ENCODE measurements at regions not wholly inside any gene's neighbourhood (a gene's known extent, or its start where the extent isn't known, plus 50 kb on each side); places are given as distances from the start of the nearest gene placed in this dataset.
"Not testable (repeated sequence)": the region's sequence is repeated elsewhere in the genome, so short reads cannot be mapped to it uniquely, and the experiment has no call there.

- not testable (repeated sequence) for H3K4me1 ChIP-seq; H3K36me3 ChIP-seq; H3K9me3 ChIP-seq; DNase-seq (ENCODE audit: low spot score); H3K4me3 ChIP-seq; H3K27ac ChIP-seq; H3K27me3 ChIP-seq
Observed at GRCh38 chr14:19173188-19173587, 206.0 kb downstream of the POTEM start.

- not testable (repeated sequence) for H3K36me3 ChIP-seq; H3K9me3 ChIP-seq; H3K4me3 ChIP-seq; DNase-seq (ENCODE audit: low spot score); H3K27ac ChIP-seq; H3K4me1 ChIP-seq; H3K27me3 ChIP-seq
Observed at GRCh38 chr14:19177435-19177834, 210.2 kb downstream of the POTEM start.

DNA sequence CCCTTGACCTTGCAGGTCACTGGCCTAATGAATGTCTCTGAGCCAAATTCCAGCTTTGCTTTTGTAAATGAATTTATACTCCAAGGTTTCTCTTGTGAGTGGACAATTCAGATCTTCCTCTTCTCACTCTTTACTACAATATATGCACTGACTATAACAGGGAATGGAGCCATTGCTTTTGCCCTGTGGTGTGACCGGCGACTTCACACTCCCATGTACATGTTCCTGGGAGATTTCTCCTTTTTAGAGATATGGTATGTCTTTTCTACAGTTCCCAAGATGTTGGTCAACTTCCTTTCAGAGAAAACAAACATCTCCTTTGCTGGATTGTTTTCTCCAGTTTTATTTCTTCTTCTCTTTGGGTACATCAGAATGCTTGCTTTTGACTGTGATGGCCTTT, 213.1 kb downstream of the POTEM start:
- not testable (repeated sequence) for H3K27me3 ChIP-seq; H3K4me1 ChIP-seq; H3K36me3 ChIP-seq; DNase-seq (ENCODE audit: low spot score); H3K27ac ChIP-seq; H3K9me3 ChIP-seq; H3K4me3 ChIP-seq

DNA sequence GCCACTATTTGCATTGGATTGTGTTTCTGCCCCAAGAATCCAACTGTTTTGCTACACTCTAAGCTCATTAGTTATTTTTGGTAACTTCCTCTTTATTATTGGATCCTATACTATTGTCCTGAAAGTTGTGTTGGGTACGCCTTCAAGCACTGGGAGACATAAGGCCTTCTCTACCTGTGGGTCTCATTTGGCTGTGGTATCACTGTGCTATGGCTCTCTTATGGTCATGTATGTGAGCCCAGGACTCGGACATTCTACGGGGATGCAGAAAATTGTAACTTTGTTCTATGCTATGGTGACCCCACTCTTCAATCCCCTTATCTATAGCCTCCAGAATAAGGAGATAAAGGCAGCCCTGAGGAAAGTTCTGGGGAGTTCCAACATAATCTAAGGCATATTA, 213.6 kb downstream of the POTEM start:
- H3K36me3 ChIP-seq; DNase-seq (ENCODE audit: low spot score); H3K27ac ChIP-seq; H3K4me3 ChIP-seq; H3K9me3 ChIP-seq; H3K4me1 ChIP-seq; H3K27me3 ChIP-seq: not testable (repeated sequence)

DNA sequence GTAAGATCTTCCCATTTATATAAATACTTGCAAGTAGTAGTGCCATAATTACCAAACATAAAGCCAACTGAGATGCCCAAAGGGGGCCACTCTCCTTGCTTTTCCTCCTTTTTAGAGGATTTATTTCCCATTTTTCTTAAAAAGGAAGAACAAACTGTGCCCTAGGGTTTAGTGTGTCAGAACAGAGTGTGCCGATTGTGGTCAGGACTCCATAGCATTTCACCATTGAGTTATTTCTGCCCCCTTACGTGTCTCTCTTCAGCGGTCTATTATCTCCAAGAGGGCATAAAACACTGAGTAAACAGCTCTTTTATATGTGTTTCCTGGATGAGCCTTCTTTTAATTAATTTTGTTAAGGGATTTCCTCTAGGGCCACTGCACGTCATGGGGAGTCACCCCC, 227.9 kb downstream of the POTEM start:
- H3K4me1 ChIP-seq; DNase-seq (ENCODE audit: low spot score); H3K36me3 ChIP-seq; H3K27ac ChIP-seq; H3K4me3 ChIP-seq; H3K9me3 ChIP-seq; H3K27me3 ChIP-seq: not testable (repeated sequence)

GRCh38 chr14:19197488-19198234, 230.4 kb downstream of the POTEM start:
- H3K4me1 ChIP-seq; H3K27me3 ChIP-seq; H3K36me3 ChIP-seq; H3K4me3 ChIP-seq; H3K9me3 ChIP-seq; H3K27ac ChIP-seq; DNase-seq (ENCODE audit: low spot score): not testable (repeated sequence)

DNA sequence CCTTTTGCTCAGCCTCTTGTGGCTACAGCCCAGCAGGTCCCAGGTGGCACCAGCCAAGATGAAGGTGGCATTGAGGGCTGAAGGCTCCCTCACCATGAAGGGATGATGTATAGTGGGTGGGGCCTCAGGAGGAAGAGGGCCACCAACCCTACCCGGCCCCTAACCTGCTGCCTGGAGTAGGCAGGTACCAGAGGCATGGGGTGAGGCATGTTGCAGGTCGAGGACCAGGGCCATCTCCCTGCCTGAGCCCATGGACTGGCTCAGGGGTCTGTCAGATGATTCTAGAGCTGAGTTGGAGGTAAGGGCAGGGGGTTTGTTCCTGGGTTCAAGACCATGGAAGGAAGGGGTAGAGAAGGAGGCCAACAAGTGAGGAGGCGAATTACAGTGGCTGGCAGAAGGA, 231.1 kb downstream of the POTEM start:
- not testable (repeated sequence) for H3K36me3 ChIP-seq, H3K9me3 ChIP-seq

GRCh38 chr14:19201394-19202052, 232.6 kb downstream of the POTEG start:
- not testable (repeated sequence) for H3K36me3 ChIP-seq; H3K4me1 ChIP-seq; H3K27ac ChIP-seq; H3K4me3 ChIP-seq; DNase-seq (ENCODE audit: low spot score); H3K27me3 ChIP-seq; H3K9me3 ChIP-seq

More for the DNA sequence above, 231.1 kb downstream of the POTEM start:
- H3K4me1 ChIP-seq; DNase-seq (ENCODE audit: low spot score); H3K27me3 ChIP-seq; H3K4me3 ChIP-seq; H3K27ac ChIP-seq: not testable (repeated sequence)

- DNase-seq (ENCODE audit: low spot score); H3K9me3 ChIP-seq; H3K27me3 ChIP-seq; H3K4me3 ChIP-seq; H3K4me1 ChIP-seq; H3K27ac ChIP-seq; H3K36me3 ChIP-seq: not testable (repeated sequence)
Observed at GRCh38 chr14:19202053-19202442, 232.1 kb downstream of the POTEG start.

- not testable (repeated sequence) for H3K27me3 ChIP-seq; H3K36me3 ChIP-seq; H3K9me3 ChIP-seq; H3K27ac ChIP-seq; H3K4me1 ChIP-seq; DNase-seq (ENCODE audit: low spot score); H3K4me3 ChIP-seq
Observed at GRCh38 chr14:19203250-19203972, 230.7 kb downstream of the POTEG start.

DNA sequence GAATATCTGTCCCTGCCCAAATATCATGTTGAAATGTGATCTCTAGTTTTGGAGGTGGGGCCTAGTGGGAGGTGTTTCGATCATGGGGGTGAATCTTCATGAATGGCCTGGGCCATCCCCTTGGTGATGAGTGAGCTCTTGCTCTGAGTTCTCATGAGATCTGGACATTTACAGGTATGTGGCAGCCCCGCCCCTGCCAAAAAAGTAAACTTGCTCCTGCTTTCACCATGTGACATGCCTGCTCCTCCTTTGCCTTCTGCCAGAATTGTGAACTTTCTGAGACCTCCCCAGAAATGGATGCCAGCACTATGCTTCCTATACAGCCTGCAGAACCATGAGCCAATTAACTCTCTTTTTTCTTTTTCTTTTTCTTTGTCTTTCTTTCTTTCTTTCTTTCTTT, 229.3 kb downstream of the POTEG start:
- H3K9me3 ChIP-seq; H3K4me3 ChIP-seq; H3K27me3 ChIP-seq; H3K36me3 ChIP-seq; DNase-seq (ENCODE audit: low spot score); H3K27ac ChIP-seq; H3K4me1 ChIP-seq: not testable (repeated sequence)

DNA sequence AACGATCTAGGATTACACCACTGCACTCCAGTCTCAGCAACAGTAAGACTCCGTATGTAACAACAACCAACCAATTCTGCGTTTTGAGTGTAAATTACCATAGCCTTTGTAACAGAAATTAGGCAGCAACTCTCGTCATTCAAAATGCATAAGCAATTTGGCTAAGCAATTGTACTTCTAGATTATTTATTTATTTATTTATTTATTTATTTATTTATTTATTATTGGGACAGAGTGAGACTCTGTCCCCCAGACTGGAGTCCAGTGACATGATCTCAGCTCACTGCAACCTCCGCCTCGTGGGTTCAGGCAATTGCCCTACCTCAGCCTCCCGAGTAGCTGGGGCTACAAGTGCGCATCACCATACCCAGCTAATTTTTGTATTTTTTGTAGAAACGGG, 217.7 kb downstream of the POTEG start:
- H3K36me3 ChIP-seq; DNase-seq (ENCODE audit: low spot score); H3K4me1 ChIP-seq; H3K27ac ChIP-seq; H3K4me3 ChIP-seq; H3K27me3 ChIP-seq; H3K9me3 ChIP-seq: not testable (repeated sequence)

GRCh38 chr14:19219423-19219822, 214.7 kb downstream of the POTEG start:
- not testable (repeated sequence) for H3K27ac ChIP-seq; H3K9me3 ChIP-seq; H3K4me1 ChIP-seq; H3K36me3 ChIP-seq; DNase-seq (ENCODE audit: low spot score); H3K4me3 ChIP-seq; H3K27me3 ChIP-seq

DNA sequence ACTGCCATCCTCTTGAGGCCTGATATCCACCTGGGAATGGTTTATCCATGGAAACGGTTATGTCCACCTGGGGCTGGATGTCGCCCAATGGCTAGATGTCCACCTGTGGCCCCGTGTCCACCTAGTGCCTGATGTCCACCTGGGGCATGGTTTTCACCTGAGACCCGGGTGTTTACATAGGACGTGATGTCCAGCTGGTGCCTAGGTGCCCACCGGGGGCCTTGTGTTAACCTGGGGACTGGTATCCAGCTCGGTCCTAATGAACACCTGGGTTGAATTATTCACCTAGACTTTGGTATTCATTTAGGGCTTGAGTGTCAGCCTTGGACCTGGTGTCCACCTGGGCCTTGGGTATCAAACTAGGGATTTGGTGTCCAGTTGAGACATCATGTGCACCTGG, 202.7 kb downstream of the POTEG start:
- not testable (repeated sequence) for H3K27me3 ChIP-seq; DNase-seq (ENCODE audit: low spot score); H3K9me3 ChIP-seq; H3K27ac ChIP-seq; H3K36me3 ChIP-seq; H3K4me1 ChIP-seq; H3K4me3 ChIP-seq

- H3K4me1 ChIP-seq, H3K36me3 ChIP-seq: not testable (repeated sequence)
Observed at GRCh38 chr14:19234059-19234458, 200.1 kb downstream of the POTEG start.

More at GRCh38 chr14:19234059-19234458, 200.1 kb downstream of the POTEG start:
- not testable (repeated sequence) for H3K4me3 ChIP-seq; H3K27ac ChIP-seq; H3K27me3 ChIP-seq; DNase-seq (ENCODE audit: low spot score); H3K9me3 ChIP-seq

Measured in right atrium auricular region (tissue), 2 donors.